ENCODE measurements at regions not wholly inside any gene's neighbourhood (a gene's known extent, or its start where the extent isn't known, plus 50 kb on each side); places are given as distances from the start of the nearest gene placed in this dataset.

GRCh38 chr5:35363387-35363965, 133.2 kb upstream of the PRLR start:
- no peak for DNase-seq (ENCODE audit: low spot score)

GRCh38 chr5:35362772-35363171, 132.5 kb upstream of the PRLR start:
- DNase-seq (ENCODE audit: low spot score): no peak

GRCh38 chr5:35360671-35361070, 130.4 kb upstream of the PRLR start:
- no peak for DNase-seq (ENCODE audit: low spot score)

DNA sequence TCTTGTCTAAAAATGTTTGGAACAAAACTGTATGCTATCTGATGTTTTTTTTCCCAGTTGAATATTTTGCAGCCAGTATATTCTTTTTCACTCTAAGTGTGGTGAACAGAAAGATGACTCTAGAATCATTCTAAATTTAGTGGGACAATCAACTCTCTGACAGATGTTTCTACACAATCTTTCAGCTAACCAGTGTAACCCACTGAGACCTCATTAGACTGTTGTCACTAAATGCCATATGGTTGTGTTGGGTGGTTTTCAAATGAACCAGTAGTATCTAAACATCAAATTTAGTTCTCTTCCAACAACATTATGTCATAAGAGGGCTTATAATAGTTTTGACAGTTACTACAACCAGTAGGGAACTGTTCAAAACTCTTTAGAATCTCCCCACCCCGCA, 129.6 kb upstream of the PRLR start:
- no peak for DNase-seq (ENCODE audit: low spot score)

DNA sequence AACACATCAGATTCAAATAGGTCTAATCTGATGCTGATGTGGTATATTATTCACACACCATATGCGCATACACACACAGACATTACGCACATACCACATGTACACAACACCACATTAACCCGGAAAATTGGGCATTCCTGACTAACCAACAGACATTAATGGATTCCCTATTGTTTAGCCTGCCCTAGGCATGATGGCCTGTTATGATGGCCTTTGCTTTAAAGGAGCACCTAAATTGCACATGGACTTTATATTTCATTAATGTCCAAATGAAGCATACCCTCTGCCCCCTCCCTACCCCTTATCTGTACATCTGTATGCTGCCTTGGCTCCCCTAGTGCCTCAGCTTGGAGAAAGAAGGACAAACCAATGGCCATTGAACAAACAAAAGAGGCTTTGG, 127.7 kb upstream of the PRLR start:
- DNase-seq (ENCODE audit: low spot score): no peak

- no peak for DNase-seq (ENCODE audit: low spot score)
Observed at GRCh38 chr5:35356725-35357124, 126.4 kb upstream of the PRLR start.

DNA sequence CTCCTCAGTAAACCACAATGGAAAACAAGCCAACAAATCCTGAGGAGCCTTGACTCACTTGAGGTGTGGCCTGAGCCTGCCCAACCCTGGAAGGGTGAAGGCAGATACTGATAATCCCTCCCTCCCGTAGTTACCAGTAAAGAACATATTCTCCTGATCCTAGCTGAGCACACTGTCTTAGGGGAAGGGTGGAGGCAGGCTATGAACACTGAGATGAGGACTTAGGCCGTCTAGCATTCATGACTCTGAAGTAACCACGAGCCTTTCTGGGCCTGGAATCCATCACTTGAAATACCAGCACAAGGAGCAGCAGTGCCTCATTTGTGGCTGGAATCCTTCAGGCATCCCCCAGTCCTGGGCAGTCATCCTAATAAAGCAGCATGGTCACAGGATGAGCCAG, 124.5 kb upstream of the PRLR start:
- DNase-seq (ENCODE audit: low spot score): peak; percentile 55

DNA sequence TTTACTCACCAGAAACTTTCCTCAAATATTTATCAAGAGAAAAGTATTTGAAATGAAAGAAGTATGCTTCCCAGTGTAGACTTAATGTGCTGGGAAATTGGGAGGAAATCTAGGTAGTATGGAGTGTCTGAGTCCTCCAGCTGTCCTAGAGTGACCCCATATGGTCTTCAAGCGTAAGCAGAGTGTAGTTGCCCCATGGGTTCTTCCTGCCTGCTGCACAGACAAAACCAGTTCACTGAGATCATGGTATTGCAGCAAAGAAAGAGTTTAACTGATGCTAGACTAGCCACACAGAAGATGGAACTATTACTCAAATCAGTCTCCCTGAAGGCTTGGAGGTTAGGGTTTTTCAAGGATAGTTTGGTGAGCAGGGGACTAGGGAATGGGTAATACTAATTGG, 114.9 kb upstream of the PRLR start:
- no peak for DNase-seq (ENCODE audit: low spot score)

- DNase-seq (ENCODE audit: low spot score): no peak
Observed at GRCh38 chr5:35342664-35343063, 112.4 kb upstream of the PRLR start.

DNA sequence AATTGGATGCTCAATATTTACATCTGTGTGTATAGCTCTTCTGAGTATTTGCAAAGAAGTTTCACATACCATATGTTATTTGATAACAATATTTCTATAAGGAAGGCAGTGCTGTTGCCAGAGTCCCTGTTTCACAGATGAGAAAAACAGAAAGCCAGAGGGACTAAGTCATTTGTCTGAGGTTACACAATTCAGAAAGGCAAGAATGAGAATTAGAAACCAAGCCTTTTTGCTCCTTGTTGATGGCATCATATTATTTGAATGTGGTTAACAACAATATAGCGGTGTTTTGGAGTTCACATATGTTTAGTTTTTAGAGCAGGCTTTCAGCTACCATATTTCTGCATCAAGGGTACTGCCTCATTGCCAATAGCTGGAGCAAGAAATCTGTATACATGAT, 110.9 kb upstream of the PRLR start:
- no peak for DNase-seq (ENCODE audit: low spot score)

- no peak for DNase-seq (ENCODE audit: low spot score)
Observed at GRCh38 chr5:35339616-35340100, 109.4 kb upstream of the PRLR start.

DNA sequence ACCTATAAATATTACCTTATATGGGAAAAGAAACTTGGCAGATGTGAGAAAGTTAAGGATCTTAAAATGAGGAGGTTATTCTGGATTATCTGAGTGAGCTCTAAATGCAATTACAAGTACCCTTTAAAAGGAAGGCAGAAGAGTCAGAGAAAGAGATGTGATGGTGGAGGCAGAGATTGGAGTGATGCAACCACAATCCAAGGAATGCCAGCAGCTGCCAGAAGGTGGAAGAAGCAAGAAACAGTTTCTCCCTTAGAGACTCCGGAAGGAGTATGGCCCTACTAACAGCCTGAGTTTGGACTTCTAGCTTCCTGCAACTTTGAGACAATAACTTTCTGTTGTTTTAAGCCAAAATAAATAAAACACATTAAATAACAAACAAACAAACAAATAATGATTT, 108.7 kb upstream of the PRLR start:
- no peak for DNase-seq (ENCODE audit: low spot score)

- no peak for DNase-seq (ENCODE audit: low spot score)
Observed at GRCh38 chr5:35338157-35338453, 107.8 kb upstream of the PRLR start.

DNA sequence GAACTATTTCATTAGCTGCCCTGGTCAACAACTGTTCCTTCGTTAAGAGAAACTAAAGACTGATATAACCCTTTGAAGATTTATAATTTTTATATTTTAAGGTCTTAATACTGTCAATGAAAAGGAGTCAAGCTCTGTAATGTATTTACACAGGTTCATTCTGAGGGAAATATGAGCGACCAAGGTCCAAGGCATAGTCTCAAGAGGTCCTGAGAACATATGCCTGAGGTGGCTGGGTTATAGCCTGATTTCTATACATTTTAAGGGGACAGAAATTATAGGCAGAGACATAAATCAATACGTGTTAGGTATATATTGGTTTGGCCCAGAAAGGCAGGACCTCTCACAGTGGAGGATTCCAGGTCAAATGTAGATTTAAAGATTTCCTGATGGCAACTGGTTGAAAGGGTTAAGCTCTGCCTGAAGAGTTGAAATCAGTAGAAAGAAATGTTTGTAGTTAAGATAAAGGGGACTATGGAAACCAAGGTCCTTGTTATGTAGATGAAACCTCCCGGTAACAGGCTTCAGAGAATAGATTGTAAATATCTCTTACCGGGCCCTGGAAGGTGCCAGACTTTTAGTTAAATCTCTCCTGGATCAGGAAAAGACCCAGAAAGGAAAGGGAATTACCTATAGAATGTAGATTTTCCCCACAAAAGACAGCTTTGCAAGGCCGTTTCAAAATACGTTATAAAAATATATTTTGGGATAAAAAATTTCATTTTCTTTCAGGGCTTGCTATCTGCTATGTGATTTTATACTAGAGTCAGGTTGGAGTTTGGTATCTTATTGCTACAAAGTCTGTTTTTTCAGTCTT, 107.3 kb upstream of the PRLR start:
- no peak for DNase-seq (ENCODE audit: low spot score)

GRCh38 chr5:35336230-35336629, 105.9 kb upstream of the PRLR start:
- no peak for DNase-seq (ENCODE audit: low spot score)

DNA sequence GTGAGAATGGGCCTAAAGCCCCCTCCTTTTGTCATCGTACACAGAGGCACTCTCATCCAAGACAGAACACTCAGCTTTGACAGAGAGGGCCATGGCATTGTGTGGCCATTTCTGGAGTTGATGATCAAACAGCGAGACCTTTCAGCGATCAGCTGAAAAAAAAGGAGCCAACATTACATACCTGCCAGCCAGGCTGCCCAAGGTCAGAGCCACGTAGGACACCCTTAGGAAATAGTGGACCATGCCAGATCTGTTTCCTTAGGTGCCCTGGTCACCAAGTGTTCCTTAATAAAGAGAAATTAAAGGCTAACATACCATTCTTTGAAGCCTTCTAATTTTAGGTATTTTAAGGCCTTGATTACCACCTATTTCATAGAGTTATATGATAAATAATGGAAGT, 105.5 kb upstream of the PRLR start:
- DNase-seq (ENCODE audit: low spot score): no peak

DNA sequence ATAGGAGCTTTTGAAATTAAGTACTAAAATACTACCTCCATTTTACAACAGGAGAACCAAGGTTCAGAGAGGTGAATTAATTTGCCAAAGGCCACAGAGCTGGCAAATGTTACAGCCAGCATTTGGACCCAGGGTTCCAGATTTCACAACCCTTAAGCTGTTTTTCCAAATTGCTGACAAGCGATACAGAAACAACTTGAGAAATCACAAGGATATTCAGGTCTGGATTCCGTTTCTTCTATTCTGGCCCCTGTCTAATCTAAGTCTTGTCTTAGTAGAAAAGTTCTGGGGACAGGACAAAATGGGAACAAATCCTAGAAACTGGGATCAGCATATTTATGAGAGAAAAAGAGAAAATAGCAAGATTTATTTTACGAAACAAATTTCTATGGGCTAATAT, 103.1 kb upstream of the PRLR start:
- no peak for DNase-seq (ENCODE audit: low spot score)

- peak; percentile 18 for DNase-seq (ENCODE audit: low spot score)
Observed at GRCh38 chr5:35331956-35332950, 102.0 kb upstream of the PRLR start.

- no peak for DNase-seq (ENCODE audit: low spot score)
Observed at GRCh38 chr5:35325836-35326235, 95.5 kb upstream of the PRLR start.

DNA sequence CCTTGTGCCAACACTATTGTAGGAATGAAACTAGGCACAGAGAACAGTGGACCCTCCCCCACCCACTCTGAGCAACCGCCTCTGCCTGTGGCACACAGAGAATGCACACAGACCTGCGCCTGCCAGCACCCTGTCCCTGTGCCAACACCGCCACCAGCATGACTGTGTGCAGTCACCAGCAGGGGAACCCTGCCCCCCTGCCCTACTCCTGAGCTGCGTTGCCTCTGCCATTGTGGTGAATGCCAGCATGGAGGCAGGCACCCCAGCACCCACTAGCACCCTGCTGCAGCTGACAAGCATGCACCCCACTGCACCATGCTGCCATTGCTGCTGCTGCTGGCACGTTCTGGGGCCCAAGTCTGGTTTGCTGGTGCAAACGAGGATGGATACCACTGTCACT, 94.4 kb upstream of the PRLR start:
- DNase-seq (ENCODE audit: low spot score): no peak

DNA sequence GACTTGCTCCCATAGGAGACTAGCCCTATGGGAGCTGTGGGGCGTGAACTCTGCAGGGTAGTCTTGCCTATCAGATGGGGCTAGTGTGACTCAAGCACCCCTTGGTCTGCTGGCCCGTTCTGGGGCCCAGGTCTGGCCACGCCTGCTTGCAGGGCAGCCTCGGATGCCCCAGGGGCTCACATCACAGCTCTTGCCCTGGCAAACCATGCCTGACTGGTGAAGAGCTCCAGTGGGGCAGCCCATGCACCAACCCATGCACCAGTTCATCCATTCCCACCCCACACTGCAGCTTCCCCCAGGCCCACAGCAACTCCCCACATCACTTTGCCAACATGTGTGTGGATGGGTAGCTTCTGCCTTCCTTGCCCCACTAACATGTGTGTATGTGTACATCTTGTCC, 93.9 kb upstream of the PRLR start:
- DNase-seq (ENCODE audit: low spot score): no peak

- no peak for DNase-seq (ENCODE audit: low spot score)
Observed at GRCh38 chr5:35320029-35320428, 89.7 kb upstream of the PRLR start.
